ENCODE measurements at regions not wholly inside any gene's neighbourhood (a gene's known extent, or its start where the extent isn't known, plus 50 kb on each side); places are given as distances from the start of the nearest gene placed in this dataset.
"Not testable (repeated sequence)": the region's sequence is repeated elsewhere in the genome, so short reads cannot be mapped to it uniquely, and the experiment has no call there.

DNA sequence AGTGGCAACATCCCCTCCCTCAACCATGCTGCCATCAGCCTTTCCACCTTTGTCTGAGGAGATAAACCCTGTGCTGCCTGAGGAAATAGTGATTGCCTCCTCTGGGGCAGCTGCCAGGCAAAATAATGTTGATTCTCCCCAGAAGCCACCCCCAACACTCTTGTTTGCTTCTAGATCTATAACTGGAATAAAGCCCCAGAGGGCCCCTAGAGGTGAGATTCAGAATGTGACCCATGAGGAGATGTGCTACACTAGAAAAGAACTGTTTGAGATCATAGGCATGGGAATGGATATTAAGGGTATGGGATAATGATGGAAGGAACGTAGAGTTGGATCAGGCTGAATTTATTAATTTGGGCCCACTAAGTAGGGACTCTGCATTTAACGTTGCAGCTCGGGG, 116.3 kb upstream of the RMP24 start:
- DNase-seq (ENCODE audit: low read depth, low spot score), result no peak
- Histone ChIP-seq H3K4me1 (ENCODE audit: control insufficient read depth, extremely low read depth, insufficient read depth, low read length) (no peaks in the 10 kb centered on the region), H2AFZ (ENCODE audit: low read depth, low read length) (no peak overlapping the region), H3K27me3 (ENCODE audit: control insufficient read depth in 2 of 2, insufficient read depth in 2 of 2, low read length in 2 of 2) (peaks cover 0 to 3% of the 10 kb centered on the region in 2 experiments), H3K9ac (replicated peaks; ENCODE audit: extremely low read depth, insufficient read depth, low read length) (no peak overlapping the region), H3K9me3 (replicated peaks; ENCODE audit: control insufficient read depth, insufficient read depth, low read length) (no peaks in the 10 kb centered on the region), H3K4me3 (replicated peaks in 1 of 3; ENCODE audit: insufficient read depth in 1 of 3, low read depth in 1 of 3, low read length in 3 of 3) (no peak overlapping the region), H3K79me2 (ENCODE audit: control insufficient read depth, insufficient read depth, low read length) (no peaks in the 10 kb centered on the region), H3K27ac (ENCODE audit: insufficient read depth, low read depth, low read length) (no peak overlapping the region), H3K4me2 (ENCODE audit: insufficient read depth, low read length) (no peak overlapping the region), H3K9me1 (replicated peaks; ENCODE audit: control insufficient read depth, extremely low read depth, insufficient read depth, low read length) (no peaks in the 10 kb centered on the region), H4K20me1 (replicated peaks; ENCODE audit: control insufficient read depth, extremely low read depth, insufficient read depth, low read length) (no peaks in the 10 kb centered on the region), H3K36me3 (ENCODE audit: control insufficient read depth in 2 of 2, extremely low read depth in 1 of 2, insufficient read depth in 2 of 2, low read length in 2 of 2) (no peaks in the 10 kb centered on the region)
- BruUV-seq (replicated peaks), result no TSS peak
- TF ChIP-seq MYC (IDR thresholded peaks at IDR 0.05; ENCODE audit: low read depth, low read length) (no peak), JUN (IDR thresholded peaks at IDR 0.05; ENCODE audit: borderline replicate concordance, insufficient read depth, insufficient read length, low read depth) (no peak), FOS (IDR thresholded peaks at IDR 0.05; ENCODE audit: borderline replicate concordance, insufficient read depth, low read length) (no peak), GATA2 (IDR thresholded peaks at IDR 0.05; ENCODE audit: insufficient read depth, insufficient read length, low read depth, low read length) (no peak), EZH2 (IDR thresholded peaks at IDR 0.05; ENCODE audit: borderline replicate concordance, low read depth, low read length, severe bottlenecking) (no peak), POLR2AphosphoS5 (IDR thresholded peaks at IDR 0.05; ENCODE audit: insufficient read depth, low read depth, low read length) (no peak), POLR2A (IDR thresholded peaks at IDR 0.05; ENCODE audit: low read depth, low read length) (no peak)
- TF ChIP-seq, protein P1, sequence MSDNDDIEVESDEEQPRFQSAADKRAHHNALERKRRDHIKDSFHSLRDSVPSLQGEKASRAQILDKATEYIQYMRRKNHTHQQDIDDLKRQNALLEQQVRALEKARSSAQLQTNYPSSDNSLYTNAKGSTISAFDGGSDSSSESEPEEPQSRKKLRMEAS (IDR thresholded peaks at IDR 0.05; ENCODE audit: insufficient read depth, insufficient read length), result no peak
- TF ChIP-seq, protein P2, sequence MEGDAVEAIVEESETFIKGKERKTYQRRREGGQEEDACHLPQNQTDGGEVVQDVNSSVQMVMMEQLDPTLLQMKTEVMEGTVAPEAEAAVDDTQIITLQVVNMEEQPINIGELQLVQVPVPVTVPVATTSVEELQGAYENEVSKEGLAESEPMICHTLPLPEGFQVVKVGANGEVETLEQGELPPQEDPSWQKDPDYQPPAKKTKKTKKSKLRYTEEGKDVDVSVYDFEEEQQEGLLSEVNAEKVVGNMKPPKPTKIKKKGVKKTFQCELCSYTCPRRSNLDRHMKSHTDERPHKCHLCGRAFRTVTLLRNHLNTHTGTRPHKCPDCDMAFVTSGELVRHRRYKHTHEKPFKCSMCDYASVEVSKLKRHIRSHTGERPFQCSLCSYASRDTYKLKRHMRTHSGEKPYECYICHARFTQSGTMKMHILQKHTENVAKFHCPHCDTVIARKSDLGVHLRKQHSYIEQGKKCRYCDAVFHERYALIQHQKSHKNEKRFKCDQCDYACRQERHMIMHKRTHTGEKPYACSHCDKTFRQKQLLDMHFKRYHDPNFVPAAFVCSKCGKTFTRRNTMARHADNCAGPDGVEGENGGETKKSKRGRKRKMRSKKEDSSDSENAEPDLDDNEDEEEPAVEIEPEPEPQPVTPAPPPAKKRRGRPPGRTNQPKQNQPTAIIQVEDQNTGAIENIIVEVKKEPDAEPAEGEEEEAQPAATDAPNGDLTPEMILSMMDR (IDR thresholded peaks at IDR 0.05; ENCODE audit: extremely low read depth in 1 of 2, insufficient read depth in 1 of 2, low read depth in 1 of 2, low read length in 2 of 2), result no peak
- no peak for FAIRE-seq
- ChIA-PET POLR2A (no interaction called here), CTCF (interaction anchor here (0.9 kb wide), 1 partner anchor 94 kb away, joined by 3 read pairs; no protein-coding TSS in a partner anchor)
- intact Hi-C loops (cut with micrococcal nuclease), result no loop called here
- dilution Hi-C loops (cut with MboI; ENCODE audit: extremely low pct_ligation_motif_present, low sequenced_read_pairs), result no loop called here

DNA sequence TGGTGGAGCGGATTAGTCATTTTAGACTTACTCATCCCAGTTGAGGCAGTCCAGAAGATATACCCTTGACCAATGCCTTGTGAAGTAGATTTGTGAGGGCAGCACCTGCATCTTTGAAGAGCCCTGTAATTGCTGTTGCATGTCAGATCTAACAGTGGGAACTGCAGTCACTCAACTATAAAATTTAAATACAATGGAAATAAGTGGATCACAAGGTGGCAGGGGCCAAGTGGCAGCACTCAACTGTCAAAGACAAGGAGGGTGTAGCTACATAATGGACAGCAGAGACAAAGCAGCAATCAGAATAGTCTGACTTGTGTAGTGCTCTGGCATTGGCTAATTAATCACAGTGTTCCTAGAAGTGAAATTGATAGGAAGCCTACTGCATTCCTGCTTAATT, 115.8 kb upstream of the RMP24 start:
- intact Hi-C loops (cut with micrococcal nuclease); CTCF ChIA-PET; dilution Hi-C loops (cut with MboI; ENCODE audit: extremely low pct_ligation_motif_present, low sequenced_read_pairs): not testable (repeated sequence)

DNA sequence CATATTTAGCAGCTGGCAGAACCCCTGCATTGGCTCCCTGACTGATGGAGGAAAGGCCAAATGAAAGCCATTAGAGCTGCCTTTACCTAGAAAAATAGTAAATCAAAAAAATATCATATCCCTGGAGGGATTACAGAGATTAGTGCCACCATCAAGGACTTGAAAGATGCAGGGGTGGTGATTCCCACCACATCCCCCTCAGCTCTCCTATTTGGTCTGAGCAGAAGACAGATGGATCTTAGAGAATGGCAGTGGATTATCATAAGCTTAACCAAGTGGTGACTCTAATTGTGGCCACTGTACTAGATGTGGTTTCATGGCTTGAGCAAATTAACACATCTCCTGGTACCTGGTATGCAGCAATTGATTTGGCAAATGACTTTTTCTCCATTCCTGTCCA, 114.9 kb upstream of the RMP24 start:
- H3K27ac ChIP-seq (ENCODE audit: insufficient read depth, low read depth, low read length); DNase-seq (ENCODE audit: low read depth, low spot score); intact Hi-C loops (cut with micrococcal nuclease); dilution Hi-C loops (cut with MboI; ENCODE audit: extremely low pct_ligation_motif_present, low sequenced_read_pairs); CTCF ChIA-PET; H3K27me3 ChIP-seq (ENCODE audit: control insufficient read depth in 2 of 2, insufficient read depth in 2 of 2, low read length in 2 of 2); H3K36me3 ChIP-seq (ENCODE audit: control insufficient read depth in 2 of 2, extremely low read depth in 1 of 2, insufficient read depth in 2 of 2, low read length in 2 of 2); H3K79me2 ChIP-seq (ENCODE audit: control insufficient read depth, insufficient read depth, low read length); H2AFZ ChIP-seq (ENCODE audit: low read depth, low read length); H3K4me2 ChIP-seq (ENCODE audit: insufficient read depth, low read length); H3K4me1 ChIP-seq (ENCODE audit: control insufficient read depth, extremely low read depth, insufficient read depth, low read length); H3K4me3 ChIP-seq (replicated peaks in 1 of 3; ENCODE audit: insufficient read depth in 1 of 3, low read depth in 1 of 3, low read length in 3 of 3); H3K9me1 ChIP-seq (replicated peaks; ENCODE audit: control insufficient read depth, extremely low read depth, insufficient read depth, low read length); H3K9ac ChIP-seq (replicated peaks; ENCODE audit: extremely low read depth, insufficient read depth, low read length); FAIRE-seq; POLR2A ChIA-PET; H4K20me1 ChIP-seq (replicated peaks; ENCODE audit: control insufficient read depth, extremely low read depth, insufficient read depth, low read length); H3K9me3 ChIP-seq (replicated peaks; ENCODE audit: control insufficient read depth, insufficient read depth, low read length); BruUV-seq (replicated peaks): not testable (repeated sequence)

More for the DNA sequence above, 115.8 kb upstream of the RMP24 start:
- H3K4me1 ChIP-seq (ENCODE audit: control insufficient read depth, extremely low read depth, insufficient read depth, low read length); POLR2A ChIA-PET; BruUV-seq (replicated peaks); H2AFZ ChIP-seq (ENCODE audit: low read depth, low read length); H3K9me3 ChIP-seq (replicated peaks; ENCODE audit: control insufficient read depth, insufficient read depth, low read length); H3K27me3 ChIP-seq (ENCODE audit: control insufficient read depth in 2 of 2, insufficient read depth in 2 of 2, low read length in 2 of 2); H3K9me1 ChIP-seq (replicated peaks; ENCODE audit: control insufficient read depth, extremely low read depth, insufficient read depth, low read length); H3K4me3 ChIP-seq (replicated peaks in 1 of 3; ENCODE audit: insufficient read depth in 1 of 3, low read depth in 1 of 3, low read length in 3 of 3); FAIRE-seq; H3K4me2 ChIP-seq (ENCODE audit: insufficient read depth, low read length); DNase-seq (ENCODE audit: low read depth, low spot score); H3K9ac ChIP-seq (replicated peaks; ENCODE audit: extremely low read depth, insufficient read depth, low read length); H3K79me2 ChIP-seq (ENCODE audit: control insufficient read depth, insufficient read depth, low read length); H3K27ac ChIP-seq (ENCODE audit: insufficient read depth, low read depth, low read length); H3K36me3 ChIP-seq (ENCODE audit: control insufficient read depth in 2 of 2, extremely low read depth in 1 of 2, insufficient read depth in 2 of 2, low read length in 2 of 2); H4K20me1 ChIP-seq (replicated peaks; ENCODE audit: control insufficient read depth, extremely low read depth, insufficient read depth, low read length): not testable (repeated sequence)

Data from endothelial cell of umbilical vein (primary cell).